K562 (cell line): ENCODE measurements at regions not wholly inside any gene's neighbourhood (a gene's known extent, or its start where the extent isn't known, plus 50 kb on each side); places are given as distances from the start of the nearest gene placed in this dataset.
A peak's percentile ranks its signal among the peaks of the same experiment; 100 is the strongest.

Experiments used
- ATAC-seq: fragments of 200-7000 bp; cut with Tn5 transposase; 3 replicates; pipeline ENCODE4 v1.9.1; 2020; ENCODE audit warnings: moderate library complexity
- BruUV-seq: library from RNA; stranded (reverse); fragments of 400-500 nt; replicated peaks from 2 replicates; lab custom pipeline; 2021; lab: Mats Ljungman, UMichigan
- CTCF ChIA-PET: fragments of 300-600 bp; formaldehyde crosslinking; extraction: SDS; loops from one replicate; lab custom pipeline; 2021; ENCODE audit warnings: low intra/inter-chr PET ratio; lab: Yijun Ruan, JAX
- POLR2A ChIA-PET: fragments of 300-600, 350-650 bp; sonication (Branson Sonifier 250); formaldehyde crosslinking; extraction: SDS; loops from one replicate; lab custom pipeline; 2021; ENCODE audit warnings: antibody characterized with exemption, inconsistent platforms; lab: Yijun Ruan, JAX
- DNase-seq, 4 experiments: peaks; one replicate each; pipeline versions ENCODE4 v3.0.0 to v3.0.0-alpha.2; 2011 to 2018; ENCODE audit warnings: low spot score in 3 of 4, mixed read lengths in 3 of 4; ENCODE audit errors: extremely low read depth in 1 of 4
- FAIRE-seq: peaks from 2 replicates; lab custom pipeline; 2011; peaks lifted over from hg19 to GRCh38; lab: Jason Lieb, UNC
- H2AFZ ChIP-seq: 2 replicates; pipeline ENCODE4 v1.6.0; 2011; ENCODE audit warnings: low read depth, low read length, control low read depth, inconsistent platforms
- H3K27ac ChIP-seq: fragments of 200-600 bp; 3 replicates; pipeline ENCODE4 v1.8.0; 2011; ENCODE audit warnings: low read depth, mild to moderate bottlenecking, control low read depth, inconsistent platforms, low read length, moderate library complexity, mixed read lengths; ENCODE audit errors: extremely low read depth
- H3K27me3 ChIP-seq, 2 experiments: fragments of 300-600 bp in 1 of 2; 2 replicates in 1 of 2; 3 replicates in 1 of 2; pipeline versions ENCODE4 v1.6.0 to v1.8.0; 2011; ENCODE audit warnings: inconsistent platforms in 2 of 2, low read length in 2 of 2, mild to moderate bottlenecking in 1 of 2, mixed read lengths in 1 of 2, moderate library complexity in 1 of 2; ENCODE audit not compliant: control insufficient read depth in 2 of 2, insufficient read depth in 2 of 2
- H3K36me3 ChIP-seq: fragments of 300-600 bp; 3 replicates; pipeline ENCODE4 v1.8.0; 2011; ENCODE audit warnings: mild to moderate bottlenecking, low read length, inconsistent platforms; ENCODE audit not compliant: control insufficient read depth, insufficient read depth
- H3K4me1 ChIP-seq, 2 experiments: fragments of 200-600 bp in 1 of 2; replicated peaks in 1 of 2; 2 replicates in 1 of 2; 3 replicates in 1 of 2; pipeline versions ENCODE4 v1.5.1 to v1.8.0; 2011; ENCODE audit warnings: inconsistent platforms in 2 of 2, low read length in 2 of 2, mild to moderate bottlenecking in 1 of 2, mixed read lengths in 1 of 2, moderate library complexity in 1 of 2; ENCODE audit not compliant: control insufficient read depth in 2 of 2, insufficient read depth in 2 of 2
- H3K4me2 ChIP-seq: 2 replicates; pipeline ENCODE4 v1.6.1; 2011; ENCODE audit warnings: low read length, control low read depth, inconsistent platforms, mixed read lengths; ENCODE audit not compliant: insufficient read depth
- H3K4me3 ChIP-seq: fragments of 200-600 bp; sonication (generic), shearing (Covaris generic); 2 replicates; pipeline ENCODE4 v1.5.1; 2016; ENCODE audit warnings: control low read depth, inconsistent platforms
- H3K79me2 ChIP-seq: fragments of 200-600 bp; 3 replicates; pipeline ENCODE4 v1.8.0; 2011; ENCODE audit warnings: low read length, inconsistent platforms; ENCODE audit not compliant: control insufficient read depth, insufficient read depth
- H3K9ac ChIP-seq, 2 experiments: 2 replicates each; pipeline versions ENCODE4 v1.6.0 to v1.6.1; 2011; ENCODE audit warnings: low read depth in 2 of 2, low read length in 2 of 2, control low read depth in 1 of 2, inconsistent platforms in 1 of 2, mild to moderate bottlenecking in 1 of 2, mixed read lengths in 1 of 2; ENCODE audit not compliant: insufficient read depth in 1 of 2
- H3K9me1 ChIP-seq: one replicate; pipeline ENCODE4 v1.6.0; 2011; ENCODE audit warnings: inconsistent platforms, mild to moderate bottlenecking, low read length, moderate library complexity; ENCODE audit not compliant: control insufficient read depth, insufficient read depth
- H3K9me3 ChIP-seq: replicated peaks from 2 replicates; pipeline ENCODE4 v1.5.1; 2011; ENCODE audit warnings: low read depth, low read length, inconsistent platforms; ENCODE audit not compliant: control insufficient read depth, insufficient read depth
- H4K20me1 ChIP-seq: replicated peaks from 2 replicates; pipeline ENCODE4 v1.6.1; 2011; ENCODE audit warnings: low read length, inconsistent platforms, mixed read lengths; ENCODE audit not compliant: control insufficient read depth, insufficient read depth
- CBX5 ChIP-seq: IDR thresholded peaks from 2 replicates; pipeline ENCODE4 v1.6.1; 2014; ENCODE audit warnings: low read depth, borderline replicate concordance
- GABPA ChIP-seq: fragments of 200-800 bp; sonication (Bioruptor generic); conservative IDR thresholded peaks from 2 replicates; pipeline ENCODE4 v1.6.1; 2016; ENCODE audit warnings: low read depth, missing genetic modification characterization, missing compliant biosample characterization
- KDM4B ChIP-seq, 2 experiments: fragments of 450-650 bp in 1 of 2; sonication (generic) in 1 of 2; IDR thresholded peaks; 2 replicates each; pipeline ENCODE4 v1.6.1; 2016 to 2017; ENCODE audit warnings: borderline replicate concordance in 2 of 2, antibody characterized with exemption in 1 of 2, low read depth in 1 of 2, mild to moderate bottlenecking in 1 of 2
- NFIX ChIP-seq: fragments of 250-450 bp; sonication (Bioruptor Pico); IDR thresholded peaks from 2 replicates; pipeline ENCODE4 v1.4.0; 2020; ENCODE audit warnings: low read depth, mild to moderate bottlenecking, moderate library complexity
- RAD21 ChIP-seq, 2 experiments: fragments of 250-450 bp in 1 of 2; fragments of 450-650 bp in 1 of 2; sonication (Bioruptor Pico) in 1 of 2; formaldehyde crosslinking in 1 of 2; IDR thresholded peaks in 1 of 2; conservative IDR thresholded peaks in 1 of 2; 2 replicates each; pipeline versions ENCODE4 v1.4.0 to v1.8.0; 2020 to 2022; ENCODE audit warnings: mild to moderate bottlenecking in 2 of 2, moderate library complexity in 1 of 2
- WGBS: fragments of 100-300 bp; shearing (Covaris generic); methylation state at CpG from one replicate; pipeline ENCODE4 v1.1.6; 2016; ENCODE audit warnings: low coverage, mixed read lengths; ENCODE audit not compliant: insufficient coverage; ENCODE audit errors: missing lambda C conversion rate; 5-methylcytosine and 5-hydroxymethylcytosine counted together
- in situ Hi-C: fragments of 300-500 bp; cut with MboI; formaldehyde crosslinking; loops from 4 replicates; pipeline ENCODE4 v1.15.0; 2018; ENCODE audit warnings: inconsistent platforms, mixed read lengths
- intact Hi-C: fragments of 100-400 bp; cut with micrococcal nuclease; formaldehyde crosslinking; loops from 2 replicates; pipeline ENCODE4 v1.14.2; 2022
- TF ChIP-seq, protein P1 (sequence below), 3 experiments: IDR thresholded peaks in 2 of 3; conservative IDR thresholded peaks in 1 of 3; 2 replicates each; pipeline ENCODE4 v1.5.1; 2011 to 2012; ENCODE audit warnings: low read length in 3 of 3, mild to moderate bottlenecking in 3 of 3, control low read depth in 2 of 3, improper control_type of control experiment in 1 of 3, inconsistent platforms in 1 of 3, low read depth in 1 of 3, mixed read lengths in 1 of 3, moderate library complexity in 1 of 3; ENCODE audit not compliant: insufficient read depth in 2 of 3

GRCh38 chr3:177551431-177551836 lies 354.2 kb upstream of the TBL1XR1 start:
- BruUV-seq = no TSS peak
- DNase-seq = no peak
- no peak overlapping the region for H3K27ac ChIP-seq
- TF ChIP-seq, protein P1, sequence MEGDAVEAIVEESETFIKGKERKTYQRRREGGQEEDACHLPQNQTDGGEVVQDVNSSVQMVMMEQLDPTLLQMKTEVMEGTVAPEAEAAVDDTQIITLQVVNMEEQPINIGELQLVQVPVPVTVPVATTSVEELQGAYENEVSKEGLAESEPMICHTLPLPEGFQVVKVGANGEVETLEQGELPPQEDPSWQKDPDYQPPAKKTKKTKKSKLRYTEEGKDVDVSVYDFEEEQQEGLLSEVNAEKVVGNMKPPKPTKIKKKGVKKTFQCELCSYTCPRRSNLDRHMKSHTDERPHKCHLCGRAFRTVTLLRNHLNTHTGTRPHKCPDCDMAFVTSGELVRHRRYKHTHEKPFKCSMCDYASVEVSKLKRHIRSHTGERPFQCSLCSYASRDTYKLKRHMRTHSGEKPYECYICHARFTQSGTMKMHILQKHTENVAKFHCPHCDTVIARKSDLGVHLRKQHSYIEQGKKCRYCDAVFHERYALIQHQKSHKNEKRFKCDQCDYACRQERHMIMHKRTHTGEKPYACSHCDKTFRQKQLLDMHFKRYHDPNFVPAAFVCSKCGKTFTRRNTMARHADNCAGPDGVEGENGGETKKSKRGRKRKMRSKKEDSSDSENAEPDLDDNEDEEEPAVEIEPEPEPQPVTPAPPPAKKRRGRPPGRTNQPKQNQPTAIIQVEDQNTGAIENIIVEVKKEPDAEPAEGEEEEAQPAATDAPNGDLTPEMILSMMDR (IDR thresholded peaks at IDR 0.05 in 2 of 3, conservative IDR thresholded peaks at IDR 0.05 in 1 of 3; ENCODE audit: insufficient read depth in 2 of 3, low read depth in 1 of 3, low read length in 3 of 3) = peak in 2 of 3 experiments; percentile 12 to 21; a peak in 2 of 6 replicates
- TF ChIP-seq GABPA (no peak), NFIX (CRISPR knock-in tag) (no peak), KDM4B (IDR thresholded peaks at IDR 0.05; ENCODE audit: borderline replicate concordance in 2 of 2, low read depth in 1 of 2) (no peak), CBX5 (no peak), RAD21 (CRISPR knock-in tag; conservative IDR thresholded peaks at IDR 0.05 in 1 of 2, IDR thresholded peaks at IDR 0.05 in 1 of 2) (peak in 1 of 2 experiments; percentile 40; a peak in 2 of 4 replicates)
- TF ChIP-seq, all 486 proteins: peak for 2
- Histone ChIP-seq H3K4me1 (no peaks in the 10 kb centered on the region), H2AFZ (no peak overlapping the region), H3K9me3 (no peaks in the 10 kb centered on the region), H3K36me3 (no peaks in the 10 kb centered on the region), H3K9me1 (no peaks in the 10 kb centered on the region), H3K27me3 (no peaks in the 10 kb centered on the region), H4K20me1 (no peaks in the 10 kb centered on the region), H3K9ac (no peak overlapping the region), H3K4me3 (no peak overlapping the region), H3K79me2 (no peaks in the 10 kb centered on the region), H3K4me2 (no peak overlapping the region)
- in situ Hi-C loops (no loop called here), intact Hi-C loops (no loop called here)
- ATAC-seq (peak; percentile 59), FAIRE-seq (no peak)
- 24% methylated on average over 4 of the region's 4 CpGs for WGBS
- CTCF ChIA-PET = no interaction called here
- POLR2A ChIA-PET = no interaction called here
